ENCODE measurements at regions not wholly inside any gene's neighbourhood (a gene's known extent, or its start where the extent isn't known, plus 50 kb on each side); places are given as distances from the start of the nearest gene placed in this dataset.

- H3K27ac Mint-ChIP-seq, result no peak overlapping the region
- H3K4me3 Mint-ChIP-seq, result no peak overlapping the region
- H3K4me1 Mint-ChIP-seq, result no peaks in the 10 kb centered on the region
These were observed 83.8 kb upstream of the SASH1 start for GRCh38 chr6:148258868-148259267.

GRCh38 chr6:148261470-148261869, 81.2 kb upstream of the SASH1 start:
- Mint-ChIP-seq H3K9me3 (peaks cover 0 to 1% (median 0%) of the 10 kb centered on the region in 3 donors), H3K36me3 (no peaks in the 10 kb centered on the region), H3K27me3 (peaks cover 9% of the 10 kb centered on the region), H3K4me1 (no peaks in the 10 kb centered on the region), H3K27ac (no peak overlapping the region), H3K4me3 (no peak overlapping the region)

More at GRCh38 chr6:148258868-148259267, 83.8 kb upstream of the SASH1 start:
- Mint-ChIP-seq H3K9me3 (peaks cover 0 to 2% (median 1%) of the 10 kb centered on the region in 3 donors), H3K27me3 (peaks cover 4% of the 10 kb centered on the region), H3K36me3 (no peaks in the 10 kb centered on the region)

- Mint-ChIP-seq H3K36me3 (no peaks in the 10 kb centered on the region), H3K9me3 (peaks cover 0 to 1% (median 0%) of the 10 kb centered on the region in 3 donors), H3K27me3 (peaks cover 9% of the 10 kb centered on the region), H3K4me3 (no peak overlapping the region), H3K27ac (no peak overlapping the region), H3K4me1 (no peaks in the 10 kb centered on the region)
These were observed 79.6 kb upstream of the SASH1 start for GRCh38 chr6:148263010-148263409.

- no peak overlapping the region for H3K27ac Mint-ChIP-seq
- H3K4me1 Mint-ChIP-seq, result no peaks in the 10 kb centered on the region
- no peak overlapping the region for H3K4me3 Mint-ChIP-seq
- peaks cover 10% of the 10 kb centered on the region for H3K27me3 Mint-ChIP-seq
- no peaks in the 10 kb centered on the region for H3K36me3 Mint-ChIP-seq
- peaks cover 0 to under 1% (median 0%) of the 10 kb centered on the region in 3 donors for H3K9me3 Mint-ChIP-seq
These were observed 78.7 kb upstream of the SASH1 start for GRCh38 chr6:148263961-148264360.

GRCh38 chr6:148265054-148265453, 77.6 kb upstream of the SASH1 start:
- peaks cover 9% of the 10 kb centered on the region for H3K27me3 Mint-ChIP-seq
- no peak overlapping the region for H3K4me3 Mint-ChIP-seq
- H3K9me3 Mint-ChIP-seq, result no peaks in the 10 kb centered on the region
- no peak overlapping the region for H3K27ac Mint-ChIP-seq
- H3K4me1 Mint-ChIP-seq, result no peaks in the 10 kb centered on the region
- no peaks in the 10 kb centered on the region for H3K36me3 Mint-ChIP-seq

- Mint-ChIP-seq H3K27me3 (peaks cover 10% of the 10 kb centered on the region), H3K27ac (no peak overlapping the region), H3K4me3 (no peak overlapping the region), H3K36me3 (no peaks in the 10 kb centered on the region), H3K4me1 (no peaks in the 10 kb centered on the region), H3K9me3 (peaks cover 0 to 2% (median 0%) of the 10 kb centered on the region in 3 donors)
These were observed 73.3 kb upstream of the SASH1 start for GRCh38 chr6:148269386-148269785.

- Mint-ChIP-seq H3K27ac (no peak overlapping the region), H3K9me3 (peaks cover 0 to 2% (median 0%) of the 10 kb centered on the region in 3 donors), H3K4me3 (no peak overlapping the region), H3K4me1 (no peaks in the 10 kb centered on the region), H3K36me3 (no peaks in the 10 kb centered on the region), H3K27me3 (peaks cover 6% of the 10 kb centered on the region)
These were observed 70.8 kb upstream of the SASH1 start for GRCh38 chr6:148271711-148272439.

- Mint-ChIP-seq H3K36me3 (no peaks in the 10 kb centered on the region), H3K27me3 (peaks cover 5% of the 10 kb centered on the region), H3K4me1 (no peaks in the 10 kb centered on the region), H3K27ac (no peak overlapping the region), H3K4me3 (no peak overlapping the region), H3K9me3 (peaks cover 0 to 2% (median 0%) of the 10 kb centered on the region in 3 donors)
These were observed 70.0 kb upstream of the SASH1 start for GRCh38 chr6:148272597-148272996.

- Mint-ChIP-seq H3K9me3 (peaks cover 0 to 2% (median 0%) of the 10 kb centered on the region in 3 donors), H3K36me3 (no peaks in the 10 kb centered on the region), H3K27ac (no peak overlapping the region), H3K27me3 (peaks cover 1% of the 10 kb centered on the region), H3K4me1 (no peaks in the 10 kb centered on the region), H3K4me3 (no peak overlapping the region)
These were observed 68.5 kb upstream of the SASH1 start for GRCh38 chr6:148273962-148274752.

- Mint-ChIP-seq H3K27ac (no peak overlapping the region), H3K4me1 (no peaks in the 10 kb centered on the region), H3K4me3 (no peak overlapping the region), H3K9me3 (peaks cover 0 to 2% (median 0%) of the 10 kb centered on the region in 3 donors), H3K27me3 (peaks cover 1% of the 10 kb centered on the region), H3K36me3 (no peaks in the 10 kb centered on the region)
These were observed 67.8 kb upstream of the SASH1 start for GRCh38 chr6:148274809-148275208.

GRCh38 chr6:148285205-148285604, 57.4 kb upstream of the SASH1 start:
- peaks cover 11% of the 10 kb centered on the region for H3K27me3 Mint-ChIP-seq
- H3K27ac Mint-ChIP-seq, result no peak overlapping the region
- H3K4me1 Mint-ChIP-seq, result no peaks in the 10 kb centered on the region
- H3K36me3 Mint-ChIP-seq, result no peaks in the 10 kb centered on the region
- H3K4me3 Mint-ChIP-seq, result no peak overlapping the region
- peaks cover 0 to 2% (median 2%) of the 10 kb centered on the region in 3 donors for H3K9me3 Mint-ChIP-seq

GRCh38 chr6:148286563-148286962, 56.1 kb upstream of the SASH1 start:
- Mint-ChIP-seq H3K36me3 (no peaks in the 10 kb centered on the region), H3K27me3 (peaks cover 14% of the 10 kb centered on the region), H3K27ac (no peak overlapping the region), H3K4me1 (no peaks in the 10 kb centered on the region), H3K9me3 (peaks cover 0 to 2% (median 2%) of the 10 kb centered on the region in 3 donors), H3K4me3 (no peak overlapping the region)

- Mint-ChIP-seq H3K27me3 (peaks cover 12% of the 10 kb centered on the region), H3K4me3 (no peak overlapping the region), H3K36me3 (no peaks in the 10 kb centered on the region), H3K27ac (no peak overlapping the region), H3K4me1 (no peaks in the 10 kb centered on the region), H3K9me3 (peaks cover 0 to 2% (median 2%) of the 10 kb centered on the region in 3 donors)
These were observed 54.9 kb upstream of the SASH1 start for GRCh38 chr6:148287623-148288333.

- no peak overlapping the region for H3K27ac Mint-ChIP-seq
- H3K27me3 Mint-ChIP-seq, result peaks cover 15% of the 10 kb centered on the region
- no peaks in the 10 kb centered on the region for H3K4me1 Mint-ChIP-seq
- H3K9me3 Mint-ChIP-seq, result peaks cover 0 to 2% (median 0%) of the 10 kb centered on the region in 3 donors
- H3K4me3 Mint-ChIP-seq, result no peak overlapping the region
- H3K36me3 Mint-ChIP-seq, result no peaks in the 10 kb centered on the region
These were observed 54.1 kb upstream of the SASH1 start for GRCh38 chr6:148288541-148288940.

GRCh38 chr6:148289153-148289552, 53.5 kb upstream of the SASH1 start:
- H3K36me3 Mint-ChIP-seq, result no peaks in the 10 kb centered on the region
- peaks cover 15% of the 10 kb centered on the region for H3K27me3 Mint-ChIP-seq
- no peak overlapping the region for H3K4me3 Mint-ChIP-seq
- H3K9me3 Mint-ChIP-seq, result peaks cover 0 to 2% (median 0%) of the 10 kb centered on the region in 3 donors
- no peaks in the 10 kb centered on the region for H3K4me1 Mint-ChIP-seq
- peak overlapping the region in 1 of 3 donors; percentile 46 for H3K27ac Mint-ChIP-seq
